ENCODE measurements at regions not wholly inside any gene's neighbourhood (a gene's known extent, or its start where the extent isn't known, plus 50 kb on each side); places are given as distances from the start of the nearest gene placed in this dataset.

GRCh38 chr18:78699499-78699898, 280.1 kb upstream of the SALL3 start:
- no peak for TF ChIP-seq CTCF (conservative IDR thresholded peaks at IDR 0.05; ENCODE audit: low read depth, low read length)
- H3K4me3 ChIP-seq (ENCODE audit: low read depth, low read length), result no peak overlapping the region
- DNase-seq (ENCODE audit: low read depth), result no peak

GRCh38 chr18:78701771-78702396, 277.7 kb upstream of the SALL3 start:
- no peak for DNase-seq (ENCODE audit: low read depth)
- TF ChIP-seq CTCF (conservative IDR thresholded peaks at IDR 0.05; ENCODE audit: low read depth, low read length), result no peak
- no peak overlapping the region for H3K4me3 ChIP-seq (ENCODE audit: low read depth, low read length)

- no peak for DNase-seq (ENCODE audit: low read depth)
- no peak overlapping the region for H3K4me3 ChIP-seq (ENCODE audit: low read depth, low read length)
- TF ChIP-seq CTCF (conservative IDR thresholded peaks at IDR 0.05; ENCODE audit: low read depth, low read length), result no peak
Observed at GRCh38 chr18:78703291-78703690, 276.3 kb upstream of the SALL3 start.

- no peak overlapping the region for H3K4me3 ChIP-seq (ENCODE audit: low read depth, low read length)
- no peak for TF ChIP-seq CTCF (conservative IDR thresholded peaks at IDR 0.05; ENCODE audit: low read depth, low read length)
- no peak for DNase-seq (ENCODE audit: low read depth)
Observed at GRCh38 chr18:78704971-78705461, 274.6 kb upstream of the SALL3 start.

GRCh38 chr18:78709261-78709809, 270.3 kb upstream of the SALL3 start:
- no peak for DNase-seq (ENCODE audit: low read depth)
- no peak for TF ChIP-seq CTCF (conservative IDR thresholded peaks at IDR 0.05; ENCODE audit: low read depth, low read length)
- no peak overlapping the region for H3K4me3 ChIP-seq (ENCODE audit: low read depth, low read length)

GRCh38 chr18:78711316-78711715, 268.3 kb upstream of the SALL3 start:
- no peak for DNase-seq (ENCODE audit: low read depth)
- TF ChIP-seq CTCF (conservative IDR thresholded peaks at IDR 0.05; ENCODE audit: low read depth, low read length), result no peak
- no peak overlapping the region for H3K4me3 ChIP-seq (ENCODE audit: low read depth, low read length)

GRCh38 chr18:78711971-78712370, 267.6 kb upstream of the SALL3 start:
- TF ChIP-seq CTCF (conservative IDR thresholded peaks at IDR 0.05; ENCODE audit: low read depth, low read length), result no peak
- DNase-seq (ENCODE audit: low read depth), result no peak

More at GRCh38 chr18:78711971-78712370, 267.6 kb upstream of the SALL3 start:
- H3K4me3 ChIP-seq (ENCODE audit: low read depth, low read length), result no peak overlapping the region
